ENCODE measurements at regions not wholly inside any gene's neighbourhood (a gene's known extent, or its start where the extent isn't known, plus 50 kb on each side); places are given as distances from the start of the nearest gene placed in this dataset.
"Not testable (repeated sequence)": the region's sequence is repeated elsewhere in the genome, so short reads cannot be mapped to it uniquely, and the experiment has no call there.

DNA sequence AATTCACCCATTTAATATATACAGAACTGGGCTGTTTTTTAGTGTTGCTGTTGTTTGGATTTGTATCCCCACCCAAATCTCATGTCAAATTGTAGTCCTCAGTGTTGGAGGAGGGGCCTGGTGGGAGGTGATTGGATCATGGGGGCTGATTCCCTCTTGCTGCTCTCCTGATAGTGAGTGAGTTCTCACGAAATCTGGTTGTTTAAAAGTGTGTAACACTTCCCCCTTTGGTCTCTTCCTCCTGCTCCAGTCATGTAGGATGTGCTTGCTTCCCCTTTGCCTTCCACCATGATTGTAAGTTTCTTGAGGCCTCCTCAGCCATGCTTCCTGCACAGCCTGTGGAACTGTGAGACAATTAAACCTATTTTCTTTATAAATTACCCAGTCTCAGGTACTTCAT lies 141.6 kb upstream of the AADAT start:
- ATAC-seq = no peak
- DNase-seq (ENCODE audit: low spot score) = no peak
- intact Hi-C loops (cut with DNase I) = no loop called here

DNA sequence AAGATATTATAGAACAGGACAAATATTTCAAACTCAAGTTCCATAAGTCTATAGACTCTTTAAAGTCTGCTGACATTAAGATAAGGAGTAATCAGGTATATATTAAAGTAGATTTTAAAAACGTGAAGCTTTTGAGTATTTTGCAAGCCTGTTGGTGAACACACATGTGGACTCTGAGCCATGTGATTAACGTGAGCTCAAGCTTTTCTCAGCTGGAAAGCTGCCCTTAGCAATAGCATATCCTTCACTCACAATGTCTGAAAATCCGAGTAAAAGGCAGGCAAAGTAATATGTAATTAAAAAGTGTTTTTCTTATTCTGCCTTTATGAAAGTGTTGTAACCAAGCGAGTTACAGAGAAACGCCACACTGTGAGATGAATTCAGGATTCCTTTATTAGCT lies 140.5 kb upstream of the AADAT start:
- no peak for ATAC-seq
- DNase-seq (ENCODE audit: low spot score) = no peak
- intact Hi-C loops (cut with DNase I) = no loop called here

DNA sequence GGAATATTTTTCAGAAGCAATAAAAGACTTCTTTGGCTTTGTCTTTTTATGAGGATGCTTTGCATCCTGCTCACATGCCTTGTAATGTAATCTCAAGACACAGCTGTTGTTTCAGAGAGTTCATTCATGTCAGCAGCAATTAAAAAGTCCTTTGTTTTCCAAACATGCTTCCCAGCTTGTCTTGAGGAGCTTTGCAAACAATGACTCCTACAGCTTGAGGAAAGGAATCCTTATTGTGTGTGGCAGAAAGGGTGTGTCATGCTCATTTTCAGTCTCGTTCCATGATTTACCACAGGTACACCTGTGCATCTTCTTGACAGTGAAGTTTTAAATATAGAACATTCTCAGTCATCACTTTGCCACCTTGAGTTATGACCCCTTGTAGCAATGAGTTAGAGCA lies 139.2 kb upstream of the AADAT start:
- ATAC-seq (no peak), DNase-seq (ENCODE audit: low spot score) (no peak)
- intact Hi-C loops (cut with DNase I) = no loop called here

DNA sequence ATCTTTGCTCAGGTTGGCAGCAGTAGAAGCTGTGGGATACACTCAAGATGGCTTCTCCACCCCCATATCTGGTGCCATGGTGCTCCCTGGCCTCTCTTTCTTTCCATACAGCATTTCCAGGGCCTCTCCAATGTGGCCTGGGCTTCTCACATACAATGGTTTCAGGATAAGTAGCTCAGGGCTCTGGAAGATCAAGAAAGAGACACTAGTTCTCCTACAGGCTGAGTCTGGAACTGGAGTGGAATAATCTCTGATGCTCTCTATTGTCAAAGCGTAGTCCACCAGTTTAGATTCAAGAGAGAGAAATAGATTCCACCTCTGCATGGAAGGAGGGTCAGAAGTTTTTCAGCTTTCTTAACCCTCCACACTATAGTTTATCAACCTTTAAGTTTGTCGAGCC lies 138.2 kb upstream of the AADAT start:
- intact Hi-C loops (cut with DNase I) = no loop called here
- ATAC-seq = no peak
- DNase-seq (ENCODE audit: low spot score) = no peak

DNA sequence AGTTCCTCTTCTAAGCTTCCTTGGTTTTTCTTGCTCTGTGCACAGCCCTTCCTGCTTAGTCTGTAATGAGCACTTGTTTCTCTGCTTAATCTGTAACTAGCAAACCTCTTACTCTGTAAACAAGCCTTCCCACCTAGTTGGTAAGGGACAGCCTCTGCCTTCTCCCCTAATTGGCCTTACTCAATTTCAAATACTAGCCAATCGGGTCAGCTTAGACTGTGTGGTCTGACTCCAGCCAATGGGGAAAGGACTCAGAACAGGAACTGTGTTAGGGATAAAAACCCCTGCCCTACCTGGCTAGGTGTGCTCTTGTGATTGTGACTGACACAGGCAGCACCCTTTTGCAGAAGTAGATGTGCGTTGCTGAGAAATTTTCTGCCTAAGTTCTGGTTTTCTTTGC lies 136.5 kb upstream of the AADAT start:
- no peak for DNase-seq (ENCODE audit: low spot score)
- intact Hi-C loops (cut with DNase I) = no loop called here
- no peak for ATAC-seq

DNA sequence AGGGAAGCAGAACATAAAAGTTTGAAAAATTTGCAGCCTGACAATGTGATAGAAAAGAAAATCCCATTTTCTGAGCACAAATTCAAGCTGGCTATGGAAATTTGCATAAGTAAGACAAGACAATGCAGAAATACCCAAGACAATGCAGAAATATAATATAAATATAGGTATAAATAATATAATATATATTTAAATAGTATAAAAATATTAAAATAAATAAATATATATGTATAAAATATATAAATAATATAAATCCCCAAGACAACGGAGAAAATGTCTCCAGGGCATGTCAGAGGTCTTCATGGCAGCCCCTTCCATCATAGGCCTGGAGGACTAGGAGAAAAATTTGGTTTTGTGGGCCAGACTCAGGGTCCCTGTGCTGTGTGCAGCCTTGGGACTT lies 125.0 kb upstream of the AADAT start:
- ATAC-seq (no peak), DNase-seq (ENCODE audit: low spot score) (no peak)
- intact Hi-C loops (cut with DNase I) = no loop called here

DNA sequence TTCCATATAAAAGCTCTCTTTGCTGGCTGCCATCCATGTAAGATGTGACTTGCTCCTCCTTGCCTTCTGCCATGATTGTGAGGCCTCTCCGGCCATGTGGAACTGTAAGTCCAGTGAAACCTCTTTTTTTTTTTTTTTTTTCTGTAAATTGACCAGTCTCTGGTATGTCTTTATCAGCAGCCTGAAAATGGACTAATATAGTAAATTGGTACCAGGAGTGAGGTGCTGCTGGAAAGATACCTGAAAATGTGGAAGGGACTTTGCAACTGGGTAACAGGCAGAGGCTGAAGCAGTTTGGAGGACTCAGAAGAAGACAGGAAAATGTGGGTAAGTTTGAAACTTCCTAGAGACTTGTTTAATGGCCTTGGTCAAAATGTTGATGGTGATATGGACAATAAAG lies 124.3 kb upstream of the AADAT start:
- no peak for DNase-seq (ENCODE audit: low spot score)

DNA sequence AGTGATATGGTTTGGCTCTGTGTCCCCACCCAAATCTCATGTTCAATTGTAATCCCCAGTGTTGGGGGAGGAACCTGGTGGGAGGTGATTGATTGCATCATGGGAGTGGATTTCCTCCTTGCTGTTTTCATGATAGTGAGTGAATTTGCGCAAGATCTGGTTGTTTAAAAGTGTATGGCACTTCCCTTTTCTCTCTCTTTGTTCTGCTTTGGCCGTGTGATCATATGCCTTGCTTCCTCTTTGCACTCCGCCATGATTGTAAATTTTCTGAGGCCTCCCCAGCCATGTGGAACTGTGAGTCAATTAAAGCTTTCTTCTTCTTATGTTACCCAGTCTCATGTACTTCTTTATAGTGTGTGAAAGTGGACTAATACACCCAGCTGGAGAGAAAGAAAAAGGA lies 113.0 kb upstream of the AADAT start:
- no peak for DNase-seq (ENCODE audit: low spot score)
- no peak for ATAC-seq
- intact Hi-C loops (cut with DNase I) = no loop called here

More for the DNA sequence above, 124.3 kb upstream of the AADAT start:
- no peak for ATAC-seq
- intact Hi-C loops (cut with DNase I) = no loop called here

DNA sequence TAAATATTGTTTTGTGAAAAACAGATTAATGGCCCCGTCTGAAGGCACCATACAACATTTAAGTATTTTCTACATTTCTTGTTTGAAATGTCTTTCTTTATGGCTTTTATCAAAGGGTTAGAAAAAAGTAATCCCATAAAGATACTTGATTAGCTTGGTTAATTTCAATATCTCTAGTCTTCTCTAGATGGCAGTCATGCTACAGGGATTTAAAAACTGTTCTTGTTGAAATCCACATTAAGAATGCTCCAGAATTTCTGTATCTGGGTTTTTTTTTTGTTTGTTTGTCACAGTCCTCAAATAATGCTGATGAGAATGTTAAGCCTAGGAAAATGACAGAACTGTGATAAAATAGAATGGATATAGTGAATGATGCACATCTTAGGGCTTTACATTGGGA lies 109.0 kb upstream of the AADAT start:
- ATAC-seq (no peak), DNase-seq (ENCODE audit: low spot score) (no peak)
- intact Hi-C loops (cut with DNase I) = no loop called here

DNA sequence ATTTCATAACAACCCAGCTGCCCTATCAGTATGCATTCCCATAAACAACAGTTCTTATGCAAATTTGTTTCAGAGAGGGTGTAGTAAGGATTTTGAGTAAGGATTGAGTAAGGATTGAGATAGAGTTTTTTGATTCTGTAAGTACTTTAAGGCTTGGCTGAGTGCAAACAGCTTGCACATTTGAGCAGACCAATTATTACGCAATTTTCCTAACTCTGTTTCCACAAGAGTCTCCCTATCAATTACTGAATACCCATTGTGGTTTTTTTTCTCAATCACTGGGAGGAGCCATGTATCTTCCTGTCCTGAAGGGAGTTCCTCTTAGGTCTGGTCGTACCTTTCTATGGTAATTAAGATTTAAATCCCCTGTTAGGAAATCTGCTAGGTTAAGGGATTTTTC lies 105.0 kb upstream of the AADAT start:
- DNase-seq (ENCODE audit: low spot score); intact Hi-C loops (cut with DNase I); ATAC-seq: not testable (repeated sequence)

DNA sequence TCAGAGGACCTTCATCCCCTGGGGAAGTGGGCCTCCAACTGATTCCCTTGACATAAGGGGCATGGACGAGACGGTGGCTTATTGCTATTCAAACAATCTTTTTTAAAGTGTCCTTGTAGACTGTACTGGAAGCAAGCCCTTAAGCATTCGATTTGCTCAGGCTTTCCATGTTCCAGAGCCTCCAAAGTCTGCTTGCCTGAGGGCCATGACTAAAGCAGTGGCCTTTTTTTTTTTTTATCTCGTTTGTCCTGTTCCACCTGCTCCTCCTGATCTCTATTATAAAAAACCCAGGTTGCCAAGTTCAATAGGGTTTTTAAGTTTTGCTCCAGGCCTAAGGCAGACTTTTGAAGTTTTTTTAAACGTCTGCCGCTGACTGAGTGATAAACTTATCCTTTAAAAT lies 103.7 kb upstream of the AADAT start:
- DNase-seq (ENCODE audit: low spot score) = no peak
- intact Hi-C loops (cut with DNase I) = no loop called here
- no peak for ATAC-seq

DNA sequence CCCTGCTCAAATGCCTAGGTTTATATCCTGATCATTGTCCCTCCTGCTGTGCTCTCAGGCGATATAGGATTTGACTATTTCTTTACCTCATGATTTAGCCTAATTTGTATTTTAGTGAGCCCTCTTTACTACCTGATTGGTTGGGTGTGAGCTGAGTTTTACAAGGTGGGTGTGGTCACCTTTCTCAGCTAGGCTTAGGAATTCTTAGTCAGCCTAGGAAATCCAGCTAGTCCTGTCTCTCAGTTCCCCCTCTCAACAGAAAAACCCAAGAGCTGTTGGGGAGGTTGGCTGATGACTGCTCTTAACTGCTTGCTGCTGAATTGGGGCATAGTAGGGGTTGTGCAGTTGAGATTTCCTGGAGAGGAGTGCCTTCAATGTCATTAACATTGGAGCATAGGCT lies 100.5 kb upstream of the AADAT start:
- intact Hi-C loops (cut with DNase I) = no loop called here
- DNase-seq (ENCODE audit: low spot score) (no peak), ATAC-seq (no peak)

DNA sequence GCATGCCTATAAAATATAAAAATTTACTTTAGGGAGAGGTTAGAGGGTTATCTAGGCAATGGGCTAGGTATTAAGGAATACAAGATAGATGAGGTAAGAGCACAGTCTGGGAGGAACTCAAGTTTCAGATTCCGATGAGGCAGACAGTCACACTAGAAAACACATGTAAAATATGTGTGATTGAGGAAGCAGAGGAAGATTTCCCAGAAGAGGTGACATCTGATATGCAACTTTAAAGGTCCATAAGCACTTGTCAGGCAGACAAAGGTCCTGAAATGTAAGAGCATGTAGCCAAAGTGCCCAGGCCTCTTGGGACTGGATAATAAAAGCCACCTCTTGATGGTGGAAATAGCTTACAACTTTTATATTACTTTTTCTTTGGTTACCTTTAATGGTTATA lies 81.1 kb upstream of the AADAT start:
- no peak for ATAC-seq
- no peak for DNase-seq (ENCODE audit: low spot score)
- intact Hi-C loops (cut with DNase I) = no loop called here

DNA sequence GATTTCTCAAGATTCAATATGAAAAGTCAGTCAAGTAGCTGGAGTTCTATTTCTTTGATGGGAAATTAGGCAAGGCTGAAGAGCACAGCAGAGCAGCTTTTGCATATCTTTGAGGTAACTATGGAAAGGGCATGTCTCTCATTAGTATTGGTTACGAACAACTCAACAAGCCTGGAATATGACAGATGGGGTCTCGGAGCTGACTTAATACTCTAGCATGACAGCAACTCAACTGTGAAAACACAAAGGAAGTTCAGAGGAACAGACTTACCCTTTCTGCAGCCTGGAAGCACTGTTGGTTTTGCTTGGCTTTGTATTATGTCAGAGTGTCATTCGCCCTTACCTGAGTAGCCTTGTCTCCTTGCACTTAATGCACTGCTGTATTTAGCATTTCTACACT lies 79.9 kb upstream of the AADAT start:
- intact Hi-C loops (cut with DNase I) = no loop called here
- DNase-seq (ENCODE audit: low spot score) (no peak), ATAC-seq (no peak)

DNA sequence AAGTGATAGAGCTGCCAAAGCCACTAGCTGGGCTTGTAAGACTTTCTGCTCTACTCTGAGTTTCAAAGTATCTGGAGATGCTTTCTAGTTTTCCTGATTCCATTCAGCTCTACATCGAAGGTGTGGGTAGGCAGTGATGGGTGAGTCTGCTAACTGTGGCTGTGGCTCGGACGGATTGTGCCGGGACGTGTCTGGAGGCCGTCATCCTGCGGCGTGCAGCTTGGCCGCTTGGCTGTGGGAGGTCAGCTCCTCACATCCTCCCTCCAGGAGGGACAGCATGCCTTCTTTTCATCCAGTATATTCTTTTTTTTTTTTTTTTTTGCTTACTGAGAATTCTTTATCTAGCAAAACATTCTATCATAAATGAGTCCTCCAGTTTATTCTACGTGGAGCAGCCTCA lies 77.9 kb upstream of the AADAT start:
- no peak for ATAC-seq
- intact Hi-C loops (cut with DNase I) = no loop called here
- no peak for DNase-seq (ENCODE audit: low spot score)

DNA sequence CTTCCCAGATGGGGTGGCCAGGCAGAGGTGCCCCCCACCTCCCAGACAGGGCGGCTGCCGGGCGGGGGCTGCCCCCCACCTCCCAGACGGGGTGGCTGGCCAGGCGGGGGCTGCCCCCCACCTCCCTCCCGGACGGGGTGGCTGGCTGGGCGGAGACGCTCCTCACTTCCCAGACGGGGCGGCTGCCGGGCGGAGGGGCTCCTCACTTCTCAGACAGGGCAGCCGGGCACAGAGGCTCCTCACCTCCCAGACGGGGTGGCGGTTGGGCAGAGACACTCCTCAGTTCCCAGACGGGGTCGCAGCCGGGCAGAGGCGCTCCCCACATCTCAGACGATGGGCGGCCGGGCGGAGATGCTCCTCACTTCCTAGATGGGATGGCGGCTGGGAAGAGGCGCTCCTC lies 76.4 kb upstream of the AADAT start:
- intact Hi-C loops (cut with DNase I); DNase-seq (ENCODE audit: low spot score); ATAC-seq: not testable (repeated sequence)

DNA sequence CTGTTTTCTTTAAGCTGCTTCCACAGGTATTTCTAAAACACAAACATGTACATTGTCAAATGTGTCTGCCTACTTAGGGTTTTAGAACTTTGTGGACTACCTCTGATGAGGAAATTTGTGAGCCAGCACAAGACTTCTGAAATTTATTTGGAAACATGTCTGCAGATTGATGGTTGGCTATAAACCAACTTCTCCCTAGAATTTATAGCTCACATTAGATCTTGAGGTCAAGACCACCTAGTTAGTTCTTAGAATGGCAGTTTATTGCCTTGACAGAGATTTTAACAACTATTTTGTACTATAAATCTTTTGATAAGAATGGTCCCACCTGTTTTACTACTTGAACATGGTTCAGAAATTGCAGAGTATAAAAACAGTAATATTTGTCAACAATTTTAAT lies 72.7 kb upstream of the AADAT start:
- DNase-seq (ENCODE audit: low spot score) (no peak), ATAC-seq (no peak)
- intact Hi-C loops (cut with DNase I) = no loop called here

DNA sequence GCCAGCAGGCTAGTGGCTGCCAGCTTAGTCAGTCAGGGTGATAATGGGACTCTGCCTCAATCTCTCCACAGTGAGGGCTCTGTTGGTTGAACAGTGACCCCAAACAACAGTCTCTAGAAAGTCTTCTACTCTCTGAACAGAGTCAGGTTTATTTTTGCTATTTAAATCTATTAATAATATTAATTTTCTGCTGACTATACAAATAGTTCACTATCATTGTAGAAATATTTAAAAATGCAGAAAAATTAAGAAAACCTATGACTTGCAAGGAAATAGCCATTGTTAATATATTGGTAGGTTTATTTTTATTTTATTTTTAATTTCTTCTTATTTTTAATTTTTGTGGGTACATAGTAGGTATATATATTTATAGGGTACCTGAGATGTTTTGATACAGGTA lies 67.9 kb upstream of the AADAT start:
- intact Hi-C loops (cut with DNase I) = no loop called here
- no peak for DNase-seq (ENCODE audit: low spot score)
- ATAC-seq = no peak

DNA sequence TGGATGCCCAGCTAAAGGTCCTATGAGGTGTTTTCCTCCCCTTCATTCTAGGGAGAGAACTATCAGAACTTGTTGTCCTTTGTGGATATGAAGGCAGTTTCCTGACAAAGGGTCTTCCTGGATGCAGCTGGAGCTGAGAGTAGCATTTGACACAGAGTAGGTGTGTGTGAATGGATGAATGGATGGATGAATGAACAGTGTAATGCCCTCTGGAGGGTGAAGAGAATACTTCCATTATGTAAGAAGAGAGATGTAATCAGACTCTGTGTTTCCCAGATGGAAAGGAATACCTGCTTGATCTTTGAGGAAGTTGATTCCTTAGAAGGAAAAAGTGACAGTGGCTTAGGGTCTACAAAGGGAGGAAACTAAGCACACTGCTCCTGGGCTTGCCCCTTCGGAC lies 55.4 kb upstream of the AADAT start:
- intact Hi-C loops (cut with DNase I) = no loop called here
- ATAC-seq (no peak), DNase-seq (ENCODE audit: low spot score) (no peak)

DNA sequence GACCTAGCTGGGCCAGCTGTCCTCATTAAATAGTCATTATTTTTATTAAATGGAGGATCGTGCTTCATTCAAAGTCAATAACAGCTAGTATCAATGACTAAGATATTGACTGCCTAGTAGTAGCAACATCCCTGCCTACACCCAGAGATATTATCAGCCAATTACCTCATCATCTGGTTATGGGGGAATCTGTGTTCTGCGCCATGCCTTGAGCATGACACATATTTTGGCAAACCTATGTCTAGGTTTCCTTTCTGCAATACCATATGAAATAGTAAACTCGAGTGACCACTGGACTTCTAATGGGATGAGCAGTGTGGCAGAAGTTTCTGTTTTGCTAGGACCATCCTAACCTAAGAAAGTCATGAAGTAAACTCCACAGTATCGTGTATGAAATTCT lies 50.0 kb upstream of the AADAT start:
- intact Hi-C loops (cut with DNase I) = no loop called here
- ATAC-seq (no peak), DNase-seq (ENCODE audit: low spot score) (no peak)

All from sciatic nerve (tissue), 2 donors.